SU-DHL-6 (cell line): ENCODE measurements at regions not wholly inside any gene's neighbourhood (a gene's known extent, or its start where the extent isn't known, plus 50 kb on each side); places are given as distances from the start of the nearest gene placed in this dataset.

Experiments
- CTCF ChIP-seq: fragments of 200-600 bp; sonication (generic); IDR thresholded peaks from one replicate; pipeline ENCODE4 v1.5.1; 2017; ENCODE audit warnings: antibody characterized with exemption, mild to moderate bottlenecking, low read length, moderate library complexity; ENCODE audit not compliant: insufficient read depth, poor library complexity, severe bottlenecking
- EZH2phosphoT487 ChIP-seq: fragments of 200-600 bp; sonication (generic), shearing (Covaris generic); conservative IDR thresholded peaks from 2 replicates; pipeline ENCODE4 v1.6.1; 2018; ENCODE audit warnings: mild to moderate bottlenecking, antibody characterized with exemption, low read length, moderate library complexity, mixed read lengths

- TF ChIP-seq CTCF (no peak), EZH2phosphoT487 (no peak)
These were observed 181.7 kb upstream of the GDF10 start for GRCh38 chr10:47118326-47118725.
